Stimulated activated CD8-positive, alpha-beta memory T cell treated with anti-CD3 and anti-CD28 coated beads, Interleukin-12 subunit alpha, Interleukin-12 subunit beta, amount 100 ng/mL, for 24 hours (primary cell): ENCODE measurements at regions not wholly inside any gene's neighbourhood (a gene's known extent, or its start where the extent isn't known, plus 50 kb on each side); places are given as distances from the start of the nearest gene placed in this dataset.

Experiments
- DNase-seq: peaks from one replicate; pipeline ENCODE4 v3.0.0-alpha.2; 2020; ENCODE audit errors: extremely low read depth

DNA sequence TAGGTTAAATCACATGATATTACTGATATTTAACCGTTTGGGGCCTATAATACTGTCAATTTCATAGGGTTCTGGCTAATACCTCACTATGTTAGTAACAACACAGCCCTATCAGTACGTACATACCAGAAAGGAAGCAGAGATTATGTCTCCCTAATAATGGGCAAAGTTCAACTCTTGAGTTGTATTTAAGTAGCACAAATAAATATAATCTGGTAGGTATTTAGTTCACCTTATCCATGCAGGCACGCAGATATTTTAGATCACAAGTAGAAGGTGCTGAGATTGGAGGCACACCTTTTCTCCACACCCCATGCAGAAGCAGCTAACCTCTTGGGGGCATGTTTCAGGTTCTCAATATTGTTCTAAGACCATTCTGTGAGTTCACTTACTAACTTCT is 118.9 kb downstream of the IRS1 start:
- no peak for DNase-seq

DNA sequence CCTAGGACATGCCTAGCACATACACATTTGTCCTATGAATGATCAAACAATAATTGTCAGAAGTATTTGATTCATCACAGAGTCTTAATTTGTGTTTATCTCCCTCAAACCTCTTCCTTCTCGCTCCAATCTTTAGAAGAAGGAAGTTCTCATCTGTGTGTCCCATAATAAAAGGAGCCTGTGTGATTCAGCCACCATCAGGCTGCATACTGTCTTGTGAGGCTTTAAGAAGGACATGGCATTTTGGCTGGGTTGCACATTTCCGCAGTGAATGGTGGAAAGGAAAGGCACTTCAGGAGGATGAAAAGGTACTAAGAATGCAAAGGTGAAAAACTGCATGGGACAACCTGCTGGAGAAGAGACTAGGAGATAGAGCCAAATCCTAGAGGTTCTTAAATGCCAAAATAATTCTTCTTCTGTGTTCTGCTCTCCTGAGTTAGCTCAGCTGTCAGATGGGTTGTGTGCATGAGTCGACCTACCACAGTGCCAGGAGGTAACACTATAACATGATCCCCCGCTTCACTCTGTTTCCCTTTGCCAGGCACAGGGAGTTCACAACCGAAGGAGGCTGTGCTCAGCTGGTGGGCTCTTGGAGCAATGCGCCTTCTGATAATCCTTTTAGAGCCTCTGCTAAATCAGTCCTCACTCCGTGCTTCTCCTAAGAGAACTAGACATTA is 120.1 kb downstream of the IRS1 start:
- no peak for DNase-seq

DNA sequence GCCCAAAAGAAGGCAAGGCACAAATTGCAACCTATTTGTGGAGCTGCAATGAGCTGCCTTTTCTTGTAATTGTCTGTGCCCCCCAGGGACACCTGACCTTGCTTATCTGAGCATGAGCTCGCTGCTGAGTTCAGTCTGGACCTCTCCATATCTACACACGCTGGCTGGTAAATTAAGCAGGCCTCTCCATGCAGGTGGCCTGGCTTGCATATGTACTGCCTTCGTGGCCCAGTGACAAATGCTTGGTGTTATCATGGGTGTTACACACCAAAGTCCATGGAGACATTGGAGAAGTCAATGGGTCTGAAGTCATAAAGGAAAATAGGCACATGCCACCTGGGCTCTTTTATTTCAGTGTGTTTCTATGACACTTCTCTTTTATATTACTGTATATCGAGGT is 121.2 kb downstream of the IRS1 start:
- DNase-seq: no peak

DNA sequence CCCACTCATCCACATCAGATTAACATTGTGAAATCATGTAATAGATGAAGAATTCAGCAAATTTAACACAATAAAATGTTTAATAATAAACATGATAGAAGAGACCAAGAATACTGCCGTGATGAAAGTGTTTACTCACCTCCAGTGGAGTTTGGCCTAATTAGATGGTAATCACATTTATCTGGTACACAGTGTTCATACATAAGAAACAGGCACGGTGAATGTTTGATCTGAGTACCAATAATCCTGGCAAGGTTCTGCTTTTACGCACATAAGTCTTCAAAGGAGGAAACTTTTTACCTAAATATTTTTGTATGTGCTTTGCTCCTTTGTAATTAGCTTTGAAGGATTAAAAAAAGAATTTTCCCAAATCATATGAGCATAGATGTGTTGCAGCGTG is 122.5 kb downstream of the IRS1 start:
- no peak for DNase-seq

DNA sequence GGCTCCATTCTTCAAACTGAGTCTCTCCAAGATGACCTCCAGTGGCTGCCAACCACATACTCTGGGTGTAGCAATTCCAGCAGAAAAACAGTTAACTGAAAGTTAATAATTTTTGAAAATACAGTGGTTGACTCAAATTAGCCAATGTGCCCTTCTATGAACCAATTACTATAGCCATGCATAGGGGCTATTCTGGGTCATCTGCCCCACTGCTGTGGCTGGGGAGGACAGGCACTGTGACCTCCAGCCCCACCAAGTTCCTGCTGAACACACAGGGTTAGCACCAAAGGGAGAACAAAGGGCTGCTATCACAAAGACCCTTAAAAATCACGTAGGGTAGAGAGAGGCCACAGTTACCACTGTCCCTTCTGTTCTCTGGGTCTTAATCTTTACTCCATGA is 123.0 kb downstream of the IRS1 start:
- no peak for DNase-seq

DNA sequence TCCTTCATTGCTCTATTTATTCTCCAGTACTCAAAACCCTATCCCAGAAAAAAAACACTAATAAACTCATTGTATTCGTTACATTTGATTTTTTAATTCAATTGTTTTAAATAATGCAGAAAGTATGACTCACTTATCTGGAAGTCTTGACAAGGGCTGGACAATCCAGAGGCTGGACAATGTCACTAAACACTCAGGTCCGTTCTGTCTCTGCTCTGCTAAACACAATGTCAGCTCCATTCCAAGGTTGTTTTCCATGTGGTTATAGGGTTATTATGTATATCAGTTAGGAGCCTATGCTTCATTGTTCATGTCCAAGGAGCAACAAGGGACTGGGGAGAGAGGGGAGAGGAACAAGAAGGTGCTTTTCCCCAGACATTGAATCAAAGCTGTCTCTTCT is 125.5 kb downstream of the IRS1 start:
- no peak for DNase-seq

DNA sequence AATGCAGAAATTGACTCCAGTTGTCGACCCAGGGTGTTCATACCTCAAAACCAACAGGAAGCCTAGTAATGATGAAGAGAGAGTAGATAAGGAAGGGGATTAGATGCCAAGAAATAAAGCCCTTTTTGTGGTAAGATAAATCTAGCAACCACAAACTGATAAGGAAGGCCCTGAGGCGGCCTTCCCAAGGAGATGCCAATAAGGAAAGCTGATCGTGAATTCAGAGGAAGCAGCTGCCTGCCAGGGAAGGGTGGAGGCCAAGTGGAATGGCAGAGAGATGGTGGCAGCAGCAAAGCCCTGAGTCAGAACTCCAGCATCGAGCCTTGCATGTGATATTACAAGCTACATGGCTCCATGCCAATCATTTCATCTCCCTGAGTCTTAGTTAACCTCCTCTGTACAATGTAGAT is 126.3 kb downstream of the IRS1 start:
- no peak for DNase-seq

DNA sequence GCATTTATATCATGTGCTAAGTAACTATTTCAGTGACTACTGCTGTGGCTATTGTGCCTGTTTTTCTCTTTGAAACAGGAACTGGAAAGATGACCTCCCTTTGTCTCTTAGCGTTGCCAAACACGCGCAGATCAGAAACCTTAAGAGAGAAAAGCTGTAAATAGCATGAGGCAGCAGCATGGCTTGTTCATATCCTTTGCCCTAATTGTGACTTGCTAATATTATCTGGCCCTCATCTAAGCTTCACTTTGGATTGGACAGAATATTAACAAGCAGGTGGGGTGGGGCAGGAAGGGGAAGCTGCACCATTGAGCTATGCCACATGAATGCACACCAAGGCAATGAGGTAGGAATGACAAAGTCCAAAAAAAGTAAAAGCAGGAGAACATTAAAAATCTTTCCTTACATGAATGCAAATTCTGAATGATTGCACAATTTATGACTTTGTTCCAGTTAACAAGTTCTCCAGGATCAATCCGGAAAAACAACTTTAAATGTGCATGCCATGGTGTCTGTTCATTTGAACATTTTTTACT is 128.4 kb downstream of the IRS1 start:
- no peak for DNase-seq

DNA sequence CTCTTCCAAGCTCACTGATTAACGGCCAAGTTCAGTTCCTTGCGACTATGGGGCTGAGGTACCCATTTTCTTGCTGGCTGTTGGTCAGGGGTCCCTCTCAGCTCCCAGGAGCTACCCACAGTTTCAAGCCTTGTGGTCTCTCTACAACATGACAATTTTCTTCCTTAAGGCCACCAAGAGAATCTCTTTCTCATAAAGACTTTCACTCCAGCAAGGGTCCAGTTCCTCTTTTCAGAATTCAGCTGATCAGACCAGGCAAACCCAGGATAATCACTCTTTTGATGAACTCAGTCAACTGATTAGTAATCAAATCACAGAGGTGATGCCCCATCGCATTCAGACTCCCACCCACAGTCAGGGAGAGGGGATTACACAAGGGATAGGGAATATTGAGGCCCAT is 129.7 kb downstream of the IRS1 start:
- DNase-seq: no peak

DNA sequence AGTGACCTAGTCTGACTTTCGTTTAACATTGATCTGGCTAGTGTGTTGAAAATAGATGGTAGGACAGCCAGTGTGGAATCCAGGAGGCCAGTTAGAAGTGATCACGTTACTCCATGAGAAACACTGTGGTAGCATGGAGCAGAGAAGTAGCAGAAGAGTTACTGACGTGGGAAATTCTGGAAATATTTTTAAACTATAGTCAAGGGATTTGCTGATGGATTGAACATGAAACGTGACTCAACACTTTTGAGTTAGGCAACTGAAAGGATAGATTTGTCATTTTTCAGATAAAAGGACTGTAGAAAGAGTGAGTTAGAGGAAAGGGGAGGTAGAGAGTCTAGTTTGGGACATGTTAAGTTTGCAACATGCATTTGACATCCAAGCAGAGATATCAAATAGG is 130.4 kb downstream of the IRS1 start:
- no peak for DNase-seq

DNA sequence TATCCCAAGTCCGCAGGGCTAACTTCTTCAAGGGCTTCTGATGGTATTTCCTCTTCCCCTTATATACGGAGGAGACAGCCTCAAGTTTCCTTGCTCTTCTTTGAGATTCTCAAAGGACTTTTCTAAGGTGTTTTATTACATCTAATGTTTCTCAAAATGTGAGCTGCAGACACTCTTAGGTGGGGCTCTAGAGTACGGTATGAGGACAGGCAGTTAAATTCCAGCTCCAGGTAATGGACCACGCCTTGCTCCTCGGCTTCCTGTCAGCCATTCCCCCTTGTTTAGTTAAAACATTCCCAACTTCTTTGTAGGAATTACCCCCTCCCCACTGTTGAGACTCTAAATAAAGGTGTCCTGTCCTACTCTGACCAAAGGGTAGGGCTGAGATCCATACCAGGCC is 131.9 kb downstream of the IRS1 start:
- DNase-seq: no peak

DNA sequence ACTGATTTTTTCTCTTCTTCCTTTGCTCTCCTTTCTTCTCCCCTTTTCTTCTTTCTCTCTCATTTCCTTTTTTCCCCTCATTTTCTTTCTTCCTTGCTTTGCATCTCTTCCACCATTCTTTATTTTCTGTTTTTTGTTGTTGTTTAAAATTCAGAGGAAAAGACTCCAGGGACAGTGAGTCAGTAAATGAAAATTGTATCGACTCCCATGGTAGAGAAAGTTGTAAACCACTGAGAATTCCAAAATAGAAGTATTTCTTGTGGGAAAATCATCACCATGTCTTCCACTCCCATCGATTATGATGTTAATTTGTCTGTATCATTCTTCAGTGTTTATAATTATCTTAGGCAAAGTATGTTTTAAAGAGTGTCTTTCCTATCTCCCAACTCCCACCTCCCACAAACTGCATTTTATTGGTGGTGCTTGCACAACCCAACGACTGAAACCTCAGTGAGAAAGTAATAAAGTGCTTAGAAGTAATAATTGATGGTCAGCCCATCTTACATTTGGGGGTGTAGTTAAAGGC is 134.3 kb downstream of the IRS1 start:
- DNase-seq: no peak

DNA sequence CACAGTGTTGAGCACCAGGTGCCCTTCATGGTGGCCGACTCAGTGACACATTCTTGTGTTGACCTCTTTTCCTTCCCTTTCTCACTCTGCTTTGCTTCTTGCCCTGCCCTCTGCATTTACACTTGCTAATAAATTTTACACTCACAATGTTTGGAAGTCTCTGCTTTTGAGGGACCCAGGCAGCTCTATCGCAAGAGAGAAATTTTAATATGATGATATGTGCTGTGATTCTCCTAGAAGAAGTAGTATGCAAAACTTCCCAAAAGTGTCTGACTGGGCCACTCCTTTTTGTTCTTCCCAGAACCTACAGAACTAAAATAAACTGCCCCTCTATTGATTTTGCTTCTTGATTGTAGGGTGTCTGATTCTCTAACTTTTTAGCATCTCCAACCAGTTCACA is 135.0 kb downstream of the IRS1 start:
- no peak for DNase-seq

DNA sequence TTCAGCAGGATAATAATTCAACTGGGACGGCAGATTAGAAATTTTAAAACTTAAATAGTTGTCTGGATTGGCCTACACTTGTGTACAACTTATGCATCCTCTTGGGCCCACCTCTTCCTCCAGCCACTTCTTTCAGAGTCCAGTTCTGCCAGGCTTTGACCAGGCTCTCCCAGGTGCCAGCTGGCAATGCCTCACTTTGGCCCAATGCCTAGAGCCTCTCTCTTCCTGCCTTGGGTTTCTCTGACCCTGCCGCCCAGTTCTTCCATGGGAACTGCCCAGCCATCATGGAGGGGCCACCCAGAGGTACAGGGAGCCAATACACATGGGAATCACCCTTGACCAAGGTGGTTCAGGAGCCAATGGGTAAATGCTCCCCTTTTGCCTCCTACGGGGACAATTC is 135.5 kb downstream of the IRS1 start:
- no peak for DNase-seq

DNA sequence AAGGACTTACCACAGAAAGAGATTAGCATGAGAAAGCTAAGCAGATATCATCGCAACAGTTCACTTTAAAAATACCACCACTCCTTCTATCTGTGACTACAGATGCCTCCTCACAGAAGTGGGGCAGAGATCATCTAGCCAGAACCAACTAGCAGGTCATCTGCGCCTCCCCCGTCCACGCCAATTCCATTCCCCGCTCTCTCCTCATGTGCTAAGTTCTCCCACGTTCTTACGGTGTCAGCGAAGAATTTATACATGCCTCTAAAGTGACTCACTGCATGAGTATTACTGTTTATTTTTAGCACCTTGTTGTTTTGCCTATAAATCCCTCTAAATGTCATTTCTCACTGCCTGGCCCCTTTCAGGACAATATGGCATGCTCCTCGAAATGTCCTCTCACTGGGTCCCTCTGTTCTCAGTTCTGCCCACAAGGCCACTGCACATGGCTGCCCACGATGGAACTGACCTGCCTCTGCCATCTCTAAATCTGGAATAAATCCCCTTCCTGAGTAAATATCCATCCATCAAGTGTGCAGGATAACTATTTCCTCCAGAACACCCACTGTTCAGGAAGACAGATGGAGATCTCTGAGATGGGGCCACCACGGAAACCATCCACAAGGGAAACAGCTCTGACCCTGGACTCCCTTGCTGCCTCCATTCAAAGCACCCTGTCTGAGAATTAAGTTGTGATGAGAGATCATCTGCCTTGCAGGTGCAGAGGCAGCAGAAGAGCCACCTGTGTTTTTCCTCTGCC is 137.7 kb downstream of the IRS1 start:
- DNase-seq: no peak

DNA sequence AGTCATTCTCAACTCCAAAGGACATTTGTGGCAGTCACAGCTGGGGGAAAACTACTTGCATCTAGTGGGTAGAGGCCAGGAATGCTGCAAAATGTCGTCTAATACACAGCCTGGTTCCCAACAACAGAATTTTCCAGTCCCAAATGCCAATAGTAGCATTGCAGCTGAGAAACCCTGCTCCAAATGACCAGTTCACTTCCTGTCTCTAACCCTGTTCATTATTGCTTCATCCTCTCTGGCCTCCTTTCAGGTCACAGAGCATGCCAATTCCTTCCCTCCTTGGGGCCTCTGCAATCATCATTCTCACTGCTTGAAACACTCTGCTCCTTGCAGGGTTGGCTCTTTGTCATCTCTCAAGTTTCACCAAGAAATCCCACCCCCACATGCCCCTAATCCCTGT is 139.1 kb downstream of the IRS1 start:
- DNase-seq: no peak

DNA sequence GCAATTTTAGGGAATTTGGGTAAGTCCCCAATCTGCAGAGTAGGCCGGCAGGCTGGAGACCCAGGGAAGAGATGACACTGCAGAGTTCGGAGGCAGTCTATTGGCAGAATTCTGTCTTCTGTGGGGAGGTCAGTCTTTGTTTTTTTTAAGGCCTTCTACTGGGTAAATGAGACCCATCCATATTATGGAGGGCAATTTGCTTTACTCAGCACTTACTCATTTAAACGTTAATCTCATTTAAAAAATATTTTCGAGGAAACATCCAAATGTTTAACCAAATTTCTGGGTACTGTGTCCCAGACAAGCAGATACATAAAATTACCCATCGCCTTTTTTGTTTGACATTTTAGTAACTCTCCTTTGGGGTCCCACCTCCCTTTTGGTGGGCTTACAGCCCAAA is 139.5 kb downstream of the IRS1 start:
- no peak for DNase-seq

DNA sequence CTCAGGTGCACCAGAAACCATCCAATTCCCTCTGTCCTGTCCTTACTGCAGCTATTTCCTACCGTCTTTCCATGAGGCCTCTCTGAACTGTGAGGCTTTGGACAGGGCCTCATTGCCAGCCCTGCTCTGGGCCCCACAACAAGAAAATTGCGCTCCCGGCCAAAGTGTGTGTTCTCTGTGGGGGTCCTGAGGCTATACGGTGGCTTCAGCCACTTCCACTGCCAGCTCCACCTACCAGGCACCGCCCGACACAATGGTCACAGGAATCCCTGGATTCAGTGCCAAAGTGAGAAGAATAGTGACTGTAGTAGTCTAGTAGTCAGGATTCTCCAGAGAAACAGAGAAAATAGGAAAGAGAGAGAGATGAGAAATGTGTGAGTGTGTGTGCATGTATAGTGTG is 140.2 kb downstream of the IRS1 start:
- no peak for DNase-seq

DNA sequence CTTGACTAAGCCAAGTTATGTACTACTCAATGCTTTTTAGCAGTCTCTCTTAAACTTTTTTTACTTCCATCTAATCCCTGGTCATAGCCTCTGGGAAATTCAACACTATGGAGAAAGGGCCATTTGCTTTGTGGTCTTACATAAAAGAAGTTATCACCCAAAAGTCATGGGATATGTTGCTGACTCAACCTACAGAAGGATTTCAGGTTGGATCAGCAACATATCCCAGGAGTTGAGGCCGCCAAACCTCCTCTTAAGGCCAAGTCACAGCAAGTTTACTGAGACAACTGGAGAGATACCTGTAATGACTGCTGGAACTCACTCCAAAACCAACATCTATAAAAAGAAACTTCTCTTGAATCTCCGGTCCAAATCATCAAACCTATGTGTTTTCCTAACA is 141.1 kb downstream of the IRS1 start:
- no peak for DNase-seq

DNA sequence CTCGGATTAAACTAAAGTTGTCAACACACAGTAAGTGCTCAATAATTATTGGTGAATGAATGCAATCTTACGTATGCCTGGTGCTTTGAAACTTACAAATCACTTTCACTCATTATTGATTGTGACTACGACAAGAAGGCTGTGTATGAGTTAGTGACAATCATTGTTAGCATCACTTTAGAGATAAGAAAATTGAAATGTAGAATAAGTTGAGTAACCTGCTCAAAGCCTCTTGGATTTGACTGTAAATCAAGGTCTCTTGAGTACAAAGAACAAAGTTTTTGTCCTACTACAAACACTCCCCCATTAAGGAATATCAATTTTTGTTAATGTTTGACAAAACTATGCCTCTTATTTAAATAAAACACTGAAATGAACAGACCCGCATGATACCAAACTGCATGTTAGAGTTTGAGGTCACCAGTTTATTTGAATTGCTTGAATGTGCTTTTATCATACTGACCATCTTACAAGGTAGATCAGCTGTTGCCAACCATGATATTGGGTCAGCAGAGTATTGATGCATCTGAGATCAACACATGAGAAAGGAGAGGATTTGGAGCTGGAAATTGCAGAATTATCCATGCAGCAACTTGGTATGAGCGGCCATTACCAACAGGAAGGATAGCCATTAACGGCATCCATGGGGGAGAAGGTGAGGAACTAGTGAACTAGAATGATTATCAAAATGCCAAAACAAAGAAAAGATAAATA is 142.1 kb downstream of the IRS1 start:
- no peak for DNase-seq

DNA sequence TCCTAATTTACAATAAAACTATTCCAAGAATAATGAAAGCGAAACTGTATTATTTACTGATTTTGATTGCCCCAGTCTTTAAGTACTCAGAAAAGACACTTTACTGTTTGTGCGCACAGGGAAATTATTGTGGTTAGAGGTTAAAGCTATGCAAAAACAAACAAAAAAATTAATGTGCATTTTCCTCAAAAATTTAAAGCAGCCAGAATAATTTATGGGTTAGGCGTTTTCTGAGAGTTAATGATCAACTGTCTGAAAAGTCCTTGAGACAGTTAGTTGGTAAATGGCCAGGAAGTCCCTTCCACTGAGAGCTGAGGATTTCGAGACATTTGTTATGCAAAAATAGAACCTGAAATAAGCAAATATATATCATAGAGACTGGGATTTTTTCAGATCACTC is 143.3 kb downstream of the IRS1 start:
- DNase-seq: no peak

DNA sequence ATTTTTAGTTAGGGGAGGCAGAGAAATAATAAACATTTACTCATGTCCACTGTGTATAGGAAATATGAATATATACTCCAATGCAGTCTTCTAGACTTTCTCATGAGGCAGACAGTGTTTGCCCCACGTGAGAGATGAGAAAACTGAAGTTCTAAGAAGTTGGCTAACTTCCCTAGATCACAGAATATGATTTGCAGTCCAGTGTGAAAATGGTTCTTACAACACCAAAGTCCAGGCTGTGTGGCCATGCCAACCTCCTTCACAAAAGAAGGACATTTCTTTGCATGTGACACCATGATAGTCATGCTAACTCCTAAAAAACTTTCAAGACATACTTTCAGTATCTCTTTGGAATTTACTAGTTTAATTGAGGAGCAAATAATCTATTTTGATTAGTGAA is 143.7 kb downstream of the IRS1 start:
- DNase-seq: no peak
